ENCODE measurements at regions not wholly inside any gene's neighbourhood (a gene's known extent, or its start where the extent isn't known, plus 50 kb on each side); places are given as distances from the start of the nearest gene placed in this dataset.

DNA sequence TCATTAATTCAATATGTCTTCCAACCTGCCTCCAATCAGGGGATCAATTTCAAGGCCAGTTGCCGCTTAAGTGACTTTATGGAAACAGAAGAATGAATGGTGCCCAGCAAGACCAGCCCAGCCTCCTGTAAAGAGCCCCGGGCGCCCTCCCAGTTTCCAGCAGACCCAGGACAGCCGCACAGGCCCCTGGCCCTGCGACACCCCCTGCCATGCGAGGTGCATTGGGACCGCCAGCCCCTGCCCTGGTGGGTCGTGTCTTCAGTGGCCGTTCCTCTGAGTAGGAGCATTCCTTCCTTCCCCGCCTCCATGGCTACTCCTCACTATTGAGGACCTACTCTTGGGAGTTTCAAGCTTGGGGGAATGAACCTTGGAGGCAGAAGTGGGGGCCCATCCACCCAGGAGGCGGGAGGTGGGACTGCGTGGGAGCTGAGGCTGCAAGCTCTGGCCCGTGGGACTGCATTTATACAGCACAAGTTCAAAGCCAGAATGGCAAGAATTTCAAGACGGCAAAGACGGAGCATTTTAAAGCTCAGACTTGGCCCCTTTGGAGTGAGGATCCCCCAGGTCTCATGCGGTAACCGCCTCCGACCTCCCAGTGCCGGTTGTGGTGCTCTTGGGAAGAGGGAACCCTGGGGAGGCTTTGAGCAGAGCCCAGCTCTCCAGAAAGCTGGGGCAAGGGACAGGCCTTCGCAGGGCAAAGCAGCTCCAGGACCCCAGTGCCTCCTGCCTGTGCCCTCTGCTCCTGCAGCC is 73.1 kb upstream of the ACTRT2 start:
- TF ChIP-seq, protein P1, sequence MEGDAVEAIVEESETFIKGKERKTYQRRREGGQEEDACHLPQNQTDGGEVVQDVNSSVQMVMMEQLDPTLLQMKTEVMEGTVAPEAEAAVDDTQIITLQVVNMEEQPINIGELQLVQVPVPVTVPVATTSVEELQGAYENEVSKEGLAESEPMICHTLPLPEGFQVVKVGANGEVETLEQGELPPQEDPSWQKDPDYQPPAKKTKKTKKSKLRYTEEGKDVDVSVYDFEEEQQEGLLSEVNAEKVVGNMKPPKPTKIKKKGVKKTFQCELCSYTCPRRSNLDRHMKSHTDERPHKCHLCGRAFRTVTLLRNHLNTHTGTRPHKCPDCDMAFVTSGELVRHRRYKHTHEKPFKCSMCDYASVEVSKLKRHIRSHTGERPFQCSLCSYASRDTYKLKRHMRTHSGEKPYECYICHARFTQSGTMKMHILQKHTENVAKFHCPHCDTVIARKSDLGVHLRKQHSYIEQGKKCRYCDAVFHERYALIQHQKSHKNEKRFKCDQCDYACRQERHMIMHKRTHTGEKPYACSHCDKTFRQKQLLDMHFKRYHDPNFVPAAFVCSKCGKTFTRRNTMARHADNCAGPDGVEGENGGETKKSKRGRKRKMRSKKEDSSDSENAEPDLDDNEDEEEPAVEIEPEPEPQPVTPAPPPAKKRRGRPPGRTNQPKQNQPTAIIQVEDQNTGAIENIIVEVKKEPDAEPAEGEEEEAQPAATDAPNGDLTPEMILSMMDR (IDR thresholded peaks at IDR 0.05) = no peak
- TF ChIP-seq POLR2A (IDR thresholded peaks at IDR 0.05) (no peak), POLR2AphosphoS5 (IDR thresholded peaks at IDR 0.05) (no peak)

Data from breast epithelium (tissue), 3 donors.